Tibial nerve (tissue), 4 donors: ENCODE measurements at regions not wholly inside any gene's neighbourhood (a gene's known extent, or its start where the extent isn't known, plus 50 kb on each side); places are given as distances from the start of the nearest gene placed in this dataset.

Experiments
- DNase-seq, 2 donors: peaks; one replicate each; pipeline ENCODE4 v3.0.0-alpha.2; 2019; ENCODE audit warnings: low spot score in 2 of 2
- H3K27ac ChIP-seq, 4 donors: fragments of 200-600 bp; sonication (generic) in 3 of 4; one replicate each; pipeline ENCODE4 v1.5.1; 2017 to 2019; ENCODE audit warnings: mild to moderate bottlenecking in 1 of 4
- H3K27me3 ChIP-seq, 2 donors: fragments of 200-600 bp; sonication (generic) in 1 of 2; one replicate each; pipeline versions ENCODE4 v1.5.1 to v1.6.0; 2017 to 2019
- H3K36me3 ChIP-seq, 3 donors: fragments of 200-600 bp; sonication (generic); one replicate each; pipeline ENCODE4 v1.5.1; 2018 to 2019
- H3K4me1 ChIP-seq, 4 donors: fragments of 200-600 bp; sonication (generic) in 3 of 4; one replicate each; pipeline ENCODE4 v1.5.1; 2017 to 2019
- H3K4me3 ChIP-seq, 4 donors: fragments of 200-600 bp; sonication (generic) in 3 of 4; one replicate each; pipeline ENCODE4 v1.5.1; 2017 to 2019; ENCODE audit warnings: mild to moderate bottlenecking in 1 of 4, moderate library complexity in 1 of 4
- H3K9me3 ChIP-seq, 4 donors: fragments of 200-600 bp; sonication (generic) in 3 of 4; one replicate each; pipeline ENCODE4 v1.5.1; 2017 to 2019
- CTCF ChIP-seq, 5 experiments: fragments of 200-600 bp in 3 of 5; fragments of 450-650 bp in 2 of 5; sonication (generic) in 3 of 5; IDR thresholded peaks; one replicate each; pipeline ENCODE4 v1.5.1; 2016 to 2019; ENCODE audit warnings: antibody characterized with exemption in 5 of 5, mild to moderate bottlenecking in 3 of 5, moderate library complexity in 2 of 5
- EP300 ChIP-seq, 2 donors: sonication (generic); formaldehyde crosslinking; IDR thresholded peaks; one replicate each; pipeline ENCODE4 v1.6.1; 2017; ENCODE audit warnings: antibody characterized with exemption in 2 of 2, mild to moderate bottlenecking in 1 of 2
- POLR2A ChIP-seq, 2 donors: fragments of 450-650 bp; IDR thresholded peaks; one replicate each; pipeline ENCODE4 v1.6.1; 2017; ENCODE audit warnings: antibody characterized with exemption in 2 of 2, mild to moderate bottlenecking in 2 of 2, moderate library complexity in 2 of 2
- WGBS, 2 donors: methylation state at CpG; one replicate each; pipeline ENCODE4 v1.1.5; 2018; 5-methylcytosine and 5-hydroxymethylcytosine counted together

- Histone ChIP-seq H3K4me3 (no peak overlapping the region), H3K36me3 (no peaks in the 10 kb centered on the region), H3K4me1 (peaks cover 0 to 14% (median 0%) of the 10 kb centered on the region in 4 donors), H3K9me3 (peaks cover 0 to 3% (median 0%) of the 10 kb centered on the region in 4 donors), H3K27me3 (no peaks in the 10 kb centered on the region), H3K27ac (peak overlapping the region in 1 of 4 donors; percentile 17)
- 74 to 75% methylated on average over 3 of the region's 3 CpGs for WGBS, 2 donors
- DNase-seq, result no peak
- TF ChIP-seq POLR2A (IDR thresholded peaks at IDR 0.05) (no peak), CTCF (IDR thresholded peaks at IDR 0.05) (no peak), EP300 (IDR thresholded peaks at IDR 0.05) (no peak)
Measured at GRCh38 chr15:95417761-95418160, 912.7 kb upstream of the NR2F2 start.

- H3K9me3 ChIP-seq, result peaks cover 0 to 10% (median 0%) of the 10 kb centered on the region in 4 donors
- no peaks in the 10 kb centered on the region for H3K4me1 ChIP-seq
- no peak for TF ChIP-seq EP300 (IDR thresholded peaks at IDR 0.05)
- 74 to 80% methylated on average over 3 of the region's 3 CpGs for WGBS, 2 donors
- H3K4me3 ChIP-seq, result no peak overlapping the region
- no peaks in the 10 kb centered on the region for H3K27me3 ChIP-seq
- H3K36me3 ChIP-seq, result no peaks in the 10 kb centered on the region
- DNase-seq, result no peak
- H3K27ac ChIP-seq, result no peak overlapping the region
Measured at GRCh38 chr15:95422255-95422654, 908.2 kb upstream of the NR2F2 start.

- Histone ChIP-seq H3K4me3 (no peak overlapping the region), H3K36me3 (no peaks in the 10 kb centered on the region), H3K27me3 (no peaks in the 10 kb centered on the region), H3K4me1 (no peaks in the 10 kb centered on the region), H3K27ac (no peak overlapping the region), H3K9me3 (peaks cover 0 to 10% (median 0%) of the 10 kb centered on the region in 4 donors)
- WGBS, 2 donors, result 98 to 100% methylated on average over 1 of the region's 1 CpG
- no peak for DNase-seq
- TF ChIP-seq CTCF (IDR thresholded peaks at IDR 0.05), result no peak
- no peak for TF ChIP-seq POLR2A (IDR thresholded peaks at IDR 0.05)
- no peak for TF ChIP-seq EP300 (IDR thresholded peaks at IDR 0.05)
Measured at GRCh38 chr15:95425859-95426258, 904.6 kb upstream of the NR2F2 start.

GRCh38 chr15:95429345-95429744 is 901.2 kb upstream of the NR2F2 start:
- no peaks in the 10 kb centered on the region for H3K36me3 ChIP-seq
- 87 to 90% methylated on average over 4 of the region's 4 CpGs for WGBS, 2 donors
- TF ChIP-seq CTCF (IDR thresholded peaks at IDR 0.05) (no peak), POLR2A (IDR thresholded peaks at IDR 0.05) (no peak), EP300 (IDR thresholded peaks at IDR 0.05) (no peak)
- no peak for DNase-seq
- H3K27ac ChIP-seq, result no peak overlapping the region
- H3K9me3 ChIP-seq, result peaks cover 0 to 6% (median 0%) of the 10 kb centered on the region in 4 donors
- no peaks in the 10 kb centered on the region for H3K27me3 ChIP-seq
- no peak overlapping the region for H3K4me3 ChIP-seq
- H3K4me1 ChIP-seq, result peaks cover 0 to 3% (median 0%) of the 10 kb centered on the region in 4 donors

- 83 to 87% methylated on average over 1 of the region's 1 CpG for WGBS, 2 donors
- peaks cover 0 to 3% (median 0%) of the 10 kb centered on the region in 4 donors for H3K9me3 ChIP-seq
- TF ChIP-seq EP300 (IDR thresholded peaks at IDR 0.05), result no peak
- no peak for TF ChIP-seq POLR2A (IDR thresholded peaks at IDR 0.05)
Measured at GRCh38 chr15:95431518-95431917, 899.0 kb upstream of the NR2F2 start.

GRCh38 chr15:95432878-95433405 is 897.6 kb upstream of the NR2F2 start:
- no peaks in the 10 kb centered on the region for H3K9me3 ChIP-seq
- H3K36me3 ChIP-seq, result no peaks in the 10 kb centered on the region
- H3K27me3 ChIP-seq, result no peaks in the 10 kb centered on the region
- WGBS, 2 donors, result 65 to 67% methylated on average over 2 of the region's 2 CpGs
- peaks cover 0 to 10% (median 1%) of the 10 kb centered on the region in 4 donors for H3K4me1 ChIP-seq
- DNase-seq, result no peak
- TF ChIP-seq CTCF (IDR thresholded peaks at IDR 0.05), result no peak
- no peak for TF ChIP-seq EP300 (IDR thresholded peaks at IDR 0.05)
- no peak for TF ChIP-seq POLR2A (IDR thresholded peaks at IDR 0.05)
- H3K27ac ChIP-seq, result peak overlapping the region in 1 of 4 donors; percentile 33
- H3K4me3 ChIP-seq, result no peak overlapping the region

More at GRCh38 chr15:95431518-95431917, 899.0 kb upstream of the NR2F2 start:
- Histone ChIP-seq H3K27me3 (no peaks in the 10 kb centered on the region), H3K36me3 (no peaks in the 10 kb centered on the region), H3K4me3 (no peak overlapping the region), H3K27ac (peak overlapping the region in 1 of 4 donors; percentile 62), H3K4me1 (peaks cover 0 to 3% (median 0%) of the 10 kb centered on the region in 4 donors)
- no peak for DNase-seq
